Nephron (organoid): ENCODE measurements at regions not wholly inside any gene's neighbourhood (a gene's known extent, or its start where the extent isn't known, plus 50 kb on each side); places are given as distances from the start of the nearest gene placed in this dataset.

Experiments used
- H3K27ac Mint-ChIP-seq, 3 experiments: 2 replicates each; pipeline ENCODE4 v1.8.0; 2020; ENCODE audit warnings: mixed read lengths in 3 of 3, mild to moderate bottlenecking in 2 of 3, moderate library complexity in 1 of 3
- H3K27me3 Mint-ChIP-seq: 2 replicates; pipeline ENCODE4 v1.8.0; 2021; ENCODE audit warnings: low read depth, mild to moderate bottlenecking, moderate library complexity, mixed read lengths
- H3K36me3 Mint-ChIP-seq: 2 replicates; pipeline ENCODE4 v1.8.0; 2020; ENCODE audit warnings: low read depth, mixed read lengths
- H3K4me1 Mint-ChIP-seq: 2 replicates; pipeline ENCODE4 v1.8.0; 2020; ENCODE audit warnings: mixed read lengths
- H3K4me3 Mint-ChIP-seq, 3 experiments: 2 replicates each; pipeline ENCODE4 v1.8.0; 2020; ENCODE audit warnings: mild to moderate bottlenecking in 3 of 3, mixed read lengths in 3 of 3, moderate library complexity in 2 of 3
- H3K9me3 Mint-ChIP-seq: 2 replicates; pipeline ENCODE4 v1.8.0; 2020; ENCODE audit warnings: mixed read lengths
- CTCF ChIP-seq, 3 experiments: fragments of 200-600 bp; sonication (generic); IDR thresholded peaks; one replicate each; pipeline ENCODE4 v1.5.0; 2021; ENCODE audit warnings: antibody characterized with exemption in 3 of 3; ENCODE audit not compliant: unreplicated experiment in 3 of 3

GRCh38 chr4:138553001-138553845, 311.1 kb upstream of the SLC7A11 start:
- TF ChIP-seq CTCF (IDR thresholded peaks at IDR 0.05; ENCODE audit: unreplicated experiment in 3 of 3), result no peak
- no peak overlapping the region for H3K4me3 Mint-ChIP-seq
- H3K27ac Mint-ChIP-seq, result no peak overlapping the region
- H3K36me3 Mint-ChIP-seq, result no peaks in the 10 kb centered on the region
- H3K27me3 Mint-ChIP-seq, result no peaks in the 10 kb centered on the region
- no peaks in the 10 kb centered on the region for H3K4me1 Mint-ChIP-seq
- H3K9me3 Mint-ChIP-seq, result peaks cover 5% of the 10 kb centered on the region

- Mint-ChIP-seq H3K4me3 (no peak overlapping the region), H3K4me1 (peaks cover 7% of the 10 kb centered on the region), H3K9me3 (peaks cover 35% of the 10 kb centered on the region), H3K27me3 (no peaks in the 10 kb centered on the region), H3K36me3 (no peaks in the 10 kb centered on the region), H3K27ac (no peak overlapping the region)
- no peak for TF ChIP-seq CTCF (IDR thresholded peaks at IDR 0.05; ENCODE audit: unreplicated experiment in 3 of 3)
Observed at GRCh38 chr4:138542191-138542776, 300.1 kb upstream of the SLC7A11 start.

GRCh38 chr4:138540056-138540800, 298.1 kb upstream of the SLC7A11 start:
- H3K27ac Mint-ChIP-seq, result no peak overlapping the region
- peaks cover 33% of the 10 kb centered on the region for H3K9me3 Mint-ChIP-seq
- no peaks in the 10 kb centered on the region for H3K36me3 Mint-ChIP-seq
- no peak overlapping the region for H3K4me3 Mint-ChIP-seq
- no peaks in the 10 kb centered on the region for H3K27me3 Mint-ChIP-seq
- no peak for TF ChIP-seq CTCF (IDR thresholded peaks at IDR 0.05; ENCODE audit: unreplicated experiment in 3 of 3)
- H3K4me1 Mint-ChIP-seq, result peaks cover 7% of the 10 kb centered on the region

GRCh38 chr4:138538743-138539142, 296.6 kb upstream of the SLC7A11 start:
- Mint-ChIP-seq H3K9me3 (peaks cover 24% of the 10 kb centered on the region), H3K4me3 (no peak overlapping the region), H3K4me1 (peaks cover 7% of the 10 kb centered on the region), H3K27ac (peak overlapping the region in 1 of 3 experiments; percentile 38), H3K27me3 (no peaks in the 10 kb centered on the region), H3K36me3 (no peaks in the 10 kb centered on the region)
- TF ChIP-seq CTCF (IDR thresholded peaks at IDR 0.05; ENCODE audit: unreplicated experiment in 3 of 3), result no peak

- Mint-ChIP-seq H3K27ac (peak overlapping the region; percentile 14 to 62 (median 38)), H3K27me3 (no peaks in the 10 kb centered on the region), H3K36me3 (no peaks in the 10 kb centered on the region), H3K4me1 (peaks cover 7% of the 10 kb centered on the region), H3K4me3 (no peak overlapping the region), H3K9me3 (peaks cover 24% of the 10 kb centered on the region)
- no peak for TF ChIP-seq CTCF (IDR thresholded peaks at IDR 0.05; ENCODE audit: unreplicated experiment in 3 of 3)
Observed at GRCh38 chr4:138537731-138538490, 295.8 kb upstream of the SLC7A11 start.
